GM06990 (cell line): ENCODE measurements at regions not wholly inside any gene's neighbourhood (a gene's known extent, or its start where the extent isn't known, plus 50 kb on each side); places are given as distances from the start of the nearest gene placed in this dataset.
"Not testable (repeated sequence)": the region's sequence is repeated elsewhere in the genome, so short reads cannot be mapped to it uniquely, and the experiment has no call there.

ENCODE experiments used
- DNase-seq: peaks from one replicate; pipeline ENCODE4 v3.0.0-alpha.2; 2011; ENCODE audit not compliant: insufficient read length; ENCODE audit errors: extremely low read depth
- H3K27me3 ChIP-seq: replicated peaks from 2 replicates; pipeline ENCODE4 v1.6.0; 2011; ENCODE audit warnings: low read length; ENCODE audit not compliant: control insufficient read depth, insufficient read depth
- H3K36me3 ChIP-seq: 2 replicates; pipeline ENCODE4 v1.5.1; 2011; ENCODE audit warnings: low read length; ENCODE audit not compliant: control insufficient read depth, insufficient read depth
- H3K4me3 ChIP-seq: replicated peaks from 2 replicates; pipeline ENCODE4 v1.5.1; 2011; ENCODE audit warnings: low read depth, mild to moderate bottlenecking, control low read depth, low read length
- TF ChIP-seq, protein P1 (sequence below): IDR thresholded peaks from 2 replicates; pipeline ENCODE4 v1.5.1; 2011; ENCODE audit warnings: low read length, control low read depth, mild to moderate bottlenecking, inconsistent platforms; ENCODE audit not compliant: insufficient read depth, poor library complexity, severe bottlenecking

DNA sequence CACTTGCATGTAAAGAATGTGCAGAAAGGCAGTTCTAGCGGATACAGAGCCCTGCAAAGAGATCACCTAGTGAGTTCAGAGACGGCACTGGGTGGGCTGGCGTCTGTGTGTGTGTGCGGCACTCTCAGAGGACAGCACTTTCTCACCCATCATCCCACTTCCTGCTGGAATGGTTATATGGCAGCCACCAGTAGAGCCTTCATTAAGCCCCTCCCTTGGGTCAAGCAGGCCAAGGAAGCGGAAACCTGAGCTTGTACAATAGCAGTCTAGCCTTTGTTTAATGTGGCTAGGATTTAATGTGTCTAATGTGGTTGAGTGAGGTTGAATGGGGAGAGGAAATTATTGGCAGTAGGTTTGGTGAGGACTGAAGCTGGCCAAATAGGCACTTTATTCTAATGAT is 88.3 kb upstream of the ELAC2 start:
- H3K27me3 ChIP-seq: no peaks in the 10 kb centered on the region
- DNase-seq: no peak

DNA sequence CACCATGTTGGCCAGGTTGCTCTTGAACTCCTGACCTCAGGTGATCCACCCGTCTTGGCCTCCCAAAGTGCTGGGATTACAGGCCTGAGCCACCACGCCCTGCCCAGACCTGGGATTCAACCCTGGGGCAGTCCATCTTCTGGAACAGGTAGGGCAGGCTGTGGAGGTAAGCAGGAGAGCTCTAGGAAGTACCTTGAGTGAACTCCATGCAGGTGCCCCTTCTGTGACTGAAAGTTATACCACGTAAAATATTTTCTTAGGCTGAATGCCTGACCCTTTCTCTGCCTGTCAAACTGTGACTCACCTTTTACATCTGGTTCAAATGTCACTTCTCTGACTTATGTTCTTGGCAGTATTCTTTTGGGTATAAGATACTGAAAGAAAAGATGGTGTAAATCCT is 86.7 kb upstream of the ELAC2 start:
- Histone ChIP-seq H3K4me3 (no peak overlapping the region), H3K36me3 (no peaks in the 10 kb centered on the region), H3K27me3 (no peaks in the 10 kb centered on the region)
- no peak for DNase-seq
- TF ChIP-seq, protein P1, sequence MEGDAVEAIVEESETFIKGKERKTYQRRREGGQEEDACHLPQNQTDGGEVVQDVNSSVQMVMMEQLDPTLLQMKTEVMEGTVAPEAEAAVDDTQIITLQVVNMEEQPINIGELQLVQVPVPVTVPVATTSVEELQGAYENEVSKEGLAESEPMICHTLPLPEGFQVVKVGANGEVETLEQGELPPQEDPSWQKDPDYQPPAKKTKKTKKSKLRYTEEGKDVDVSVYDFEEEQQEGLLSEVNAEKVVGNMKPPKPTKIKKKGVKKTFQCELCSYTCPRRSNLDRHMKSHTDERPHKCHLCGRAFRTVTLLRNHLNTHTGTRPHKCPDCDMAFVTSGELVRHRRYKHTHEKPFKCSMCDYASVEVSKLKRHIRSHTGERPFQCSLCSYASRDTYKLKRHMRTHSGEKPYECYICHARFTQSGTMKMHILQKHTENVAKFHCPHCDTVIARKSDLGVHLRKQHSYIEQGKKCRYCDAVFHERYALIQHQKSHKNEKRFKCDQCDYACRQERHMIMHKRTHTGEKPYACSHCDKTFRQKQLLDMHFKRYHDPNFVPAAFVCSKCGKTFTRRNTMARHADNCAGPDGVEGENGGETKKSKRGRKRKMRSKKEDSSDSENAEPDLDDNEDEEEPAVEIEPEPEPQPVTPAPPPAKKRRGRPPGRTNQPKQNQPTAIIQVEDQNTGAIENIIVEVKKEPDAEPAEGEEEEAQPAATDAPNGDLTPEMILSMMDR: no peak

More for the DNA sequence above, 88.3 kb upstream of the ELAC2 start:
- TF ChIP-seq, protein P1: no peak
- no peaks in the 10 kb centered on the region for H3K36me3 ChIP-seq
- no peak overlapping the region for H3K4me3 ChIP-seq

DNA sequence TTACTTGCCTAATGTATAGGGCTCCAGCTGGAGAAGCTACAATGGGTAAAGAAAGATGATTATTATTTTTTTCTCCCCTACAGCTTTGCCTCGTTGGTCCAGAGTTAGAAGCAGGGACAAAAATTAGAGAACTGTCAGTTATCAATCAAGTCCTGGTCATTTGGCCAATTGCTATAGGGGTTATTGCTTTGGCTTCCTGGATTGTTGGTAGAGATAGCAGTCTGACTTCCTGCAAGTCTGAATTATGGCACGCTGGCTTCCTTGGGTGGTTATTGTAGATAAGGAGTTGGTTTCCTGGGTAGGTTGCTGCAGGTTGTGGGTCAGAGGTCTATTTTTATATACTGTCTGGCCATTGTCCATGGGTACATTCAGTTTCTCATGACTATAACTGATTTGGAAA is 84.7 kb upstream of the ELAC2 start:
- Histone ChIP-seq H3K27me3 (no peaks in the 10 kb centered on the region), H3K36me3 (no peaks in the 10 kb centered on the region), H3K4me3 (no peak overlapping the region)
- no peak for DNase-seq
- TF ChIP-seq, protein P1: no peak

DNA sequence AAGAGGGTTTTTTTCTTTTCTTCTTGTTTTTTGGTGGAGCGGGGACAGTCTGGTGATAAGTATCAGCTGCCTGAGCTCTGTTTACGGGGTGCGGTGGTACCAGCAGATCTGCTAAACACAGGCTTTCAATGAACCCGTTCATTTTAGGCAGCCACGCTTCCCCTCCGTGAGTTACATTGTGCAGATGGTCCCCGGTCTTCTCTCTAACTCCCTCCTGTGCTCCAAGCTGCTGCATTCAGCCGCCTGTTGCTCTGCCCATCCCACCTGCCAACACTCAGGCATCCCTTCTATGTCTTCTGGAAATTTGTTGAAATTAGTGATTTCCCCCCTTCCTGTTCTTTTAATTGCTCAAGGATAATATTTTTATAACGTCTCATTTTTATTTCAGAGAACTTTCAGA is 82.1 kb upstream of the ELAC2 start:
- no peaks in the 10 kb centered on the region for H3K36me3 ChIP-seq
- TF ChIP-seq, protein P1: no peak
- no peak for DNase-seq
- no peaks in the 10 kb centered on the region for H3K27me3 ChIP-seq
- H3K4me3 ChIP-seq: no peak overlapping the region

DNA sequence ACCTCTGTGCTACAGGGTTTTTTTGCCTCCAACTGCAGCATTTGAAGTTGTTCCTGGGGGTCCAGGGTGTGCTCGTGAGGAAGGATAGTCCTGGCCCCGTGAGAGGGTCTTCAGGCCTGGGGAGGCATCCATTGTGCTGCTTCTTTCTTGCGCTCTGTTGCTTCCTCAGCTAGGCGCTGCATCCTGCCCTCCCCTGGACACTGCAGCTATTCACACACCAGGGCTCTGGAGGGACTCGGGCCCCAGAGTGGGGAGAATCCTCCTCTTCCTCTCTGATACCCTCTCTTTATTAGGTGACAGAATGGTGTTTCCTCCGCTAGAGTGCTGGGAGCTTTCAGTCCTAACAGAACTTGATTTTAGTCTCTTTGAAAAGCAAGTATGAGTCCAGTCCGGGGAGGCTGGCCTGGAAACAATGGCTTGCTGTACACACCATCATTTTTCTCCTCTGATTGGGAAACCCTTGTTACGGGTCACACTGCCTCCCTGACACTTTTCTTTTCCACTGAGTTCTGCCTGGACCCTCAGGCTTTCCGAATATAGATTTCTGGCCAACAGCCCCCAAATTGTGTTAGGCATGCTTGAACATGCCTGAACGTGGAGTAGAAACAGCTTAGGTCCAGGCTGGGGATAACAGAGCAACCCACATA is 81.4 kb upstream of the ELAC2 start:
- Histone ChIP-seq H3K27me3 (no peaks in the 10 kb centered on the region), H3K4me3 (no peak overlapping the region), H3K36me3 (no peaks in the 10 kb centered on the region)
- DNase-seq: no peak
- TF ChIP-seq, protein P1: no peak

DNA sequence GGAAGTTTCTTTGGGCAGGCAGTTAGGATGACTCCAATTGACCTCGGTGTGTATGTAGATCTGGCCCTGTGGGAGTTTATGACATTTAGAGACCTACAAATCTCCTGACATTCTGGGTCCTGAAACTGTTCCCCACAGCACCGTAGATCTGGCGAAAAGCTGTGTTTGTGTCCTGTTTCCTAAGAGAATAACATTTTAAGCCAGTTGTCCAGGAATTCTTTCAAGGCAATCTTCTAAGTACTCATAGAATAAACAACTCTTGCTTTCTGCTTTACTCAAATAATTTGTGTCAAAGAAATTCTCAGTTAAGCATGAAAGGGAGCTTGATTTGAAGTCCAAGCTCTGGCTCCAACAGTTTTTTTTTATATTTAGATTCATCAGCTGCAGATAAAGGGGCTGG is 78.5 kb upstream of the ELAC2 start:
- DNase-seq: no peak
- TF ChIP-seq, protein P1: no peak
- H3K27me3 ChIP-seq: no peaks in the 10 kb centered on the region
- H3K36me3 ChIP-seq: no peaks in the 10 kb centered on the region
- no peak overlapping the region for H3K4me3 ChIP-seq

DNA sequence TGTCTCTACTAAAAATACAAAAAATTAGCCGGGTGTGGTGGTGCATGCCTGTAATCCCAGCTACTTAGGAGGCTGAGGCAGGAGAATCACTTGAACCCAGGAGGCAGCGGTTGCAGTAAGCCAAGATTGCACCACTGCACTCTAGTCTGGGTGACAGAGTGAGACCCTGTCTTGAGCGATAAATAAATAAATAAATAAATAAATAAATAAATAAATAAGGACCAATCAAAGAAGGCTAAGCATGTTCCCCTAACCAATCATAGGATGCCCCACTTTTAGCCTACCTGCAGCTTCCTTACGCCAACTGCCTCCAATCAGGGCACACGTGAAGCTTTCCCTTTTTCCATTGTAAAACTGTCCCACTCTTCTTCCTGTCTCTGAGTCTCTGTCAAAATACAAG is 74.2 kb upstream of the ELAC2 start:
- H3K4me3 ChIP-seq, H3K27me3 ChIP-seq, DNase-seq, H3K36me3 ChIP-seq: not testable (repeated sequence)
